Sigmoid colon (tissue), 3 donors: ENCODE measurements at regions not wholly inside any gene's neighbourhood (a gene's known extent, or its start where the extent isn't known, plus 50 kb on each side); places are given as distances from the start of the nearest gene placed in this dataset.

Experiments used
- POLR2A ChIP-seq, 2 donors: fragments of 450-650 bp; IDR thresholded peaks; one replicate each; pipeline ENCODE4 v1.6.1; 2016; ENCODE audit warnings: antibody characterized with exemption in 2 of 2, mild to moderate bottlenecking in 2 of 2, moderate library complexity in 2 of 2
- TF ChIP-seq, protein P1 (sequence below), 4 experiments: fragments of 450-650 bp in 3 of 4; fragments of 200-600 bp in 1 of 4; IDR thresholded peaks; one replicate each; pipeline ENCODE4 v1.5.1; 2016 to 2019; ENCODE audit warnings: antibody characterized with exemption in 4 of 4, mild to moderate bottlenecking in 3 of 4, moderate library complexity in 2 of 4

DNA sequence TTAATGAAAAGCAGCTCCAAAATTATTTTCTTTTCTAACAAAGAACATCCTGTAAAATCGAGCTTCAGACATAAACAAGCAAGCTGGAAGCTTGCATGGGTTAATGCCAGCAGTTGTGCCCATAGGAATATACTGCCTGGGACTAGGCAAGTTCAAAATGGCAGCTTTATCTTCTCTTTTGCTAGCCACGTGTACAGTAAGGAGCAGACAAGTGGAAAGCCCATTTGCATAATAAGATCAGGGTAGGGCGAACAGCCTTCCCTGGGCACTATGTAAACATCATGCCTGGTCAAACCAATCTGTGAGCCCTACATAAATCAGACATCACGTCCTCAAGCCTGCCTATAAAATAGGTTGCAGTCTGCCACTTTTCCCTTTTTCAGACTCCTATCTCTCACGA, 489.7 kb downstream of the RFC3 start:
- TF ChIP-seq, protein P1, sequence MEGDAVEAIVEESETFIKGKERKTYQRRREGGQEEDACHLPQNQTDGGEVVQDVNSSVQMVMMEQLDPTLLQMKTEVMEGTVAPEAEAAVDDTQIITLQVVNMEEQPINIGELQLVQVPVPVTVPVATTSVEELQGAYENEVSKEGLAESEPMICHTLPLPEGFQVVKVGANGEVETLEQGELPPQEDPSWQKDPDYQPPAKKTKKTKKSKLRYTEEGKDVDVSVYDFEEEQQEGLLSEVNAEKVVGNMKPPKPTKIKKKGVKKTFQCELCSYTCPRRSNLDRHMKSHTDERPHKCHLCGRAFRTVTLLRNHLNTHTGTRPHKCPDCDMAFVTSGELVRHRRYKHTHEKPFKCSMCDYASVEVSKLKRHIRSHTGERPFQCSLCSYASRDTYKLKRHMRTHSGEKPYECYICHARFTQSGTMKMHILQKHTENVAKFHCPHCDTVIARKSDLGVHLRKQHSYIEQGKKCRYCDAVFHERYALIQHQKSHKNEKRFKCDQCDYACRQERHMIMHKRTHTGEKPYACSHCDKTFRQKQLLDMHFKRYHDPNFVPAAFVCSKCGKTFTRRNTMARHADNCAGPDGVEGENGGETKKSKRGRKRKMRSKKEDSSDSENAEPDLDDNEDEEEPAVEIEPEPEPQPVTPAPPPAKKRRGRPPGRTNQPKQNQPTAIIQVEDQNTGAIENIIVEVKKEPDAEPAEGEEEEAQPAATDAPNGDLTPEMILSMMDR (IDR thresholded peaks at IDR 0.05): no peak
- TF ChIP-seq POLR2A (IDR thresholded peaks at IDR 0.05): no peak
